Breast epithelium (tissue), 3 donors: ENCODE measurements at regions not wholly inside any gene's neighbourhood (a gene's known extent, or its start where the extent isn't known, plus 50 kb on each side); places are given as distances from the start of the nearest gene placed in this dataset.

Experiments
- POLR2A ChIP-seq: fragments of 450-650 bp; IDR thresholded peaks from one replicate; pipeline ENCODE4 v1.6.1; 2016; ENCODE audit warnings: antibody characterized with exemption, mild to moderate bottlenecking, moderate library complexity
- POLR2AphosphoS5 ChIP-seq, 3 donors: sonication (generic); formaldehyde crosslinking; IDR thresholded peaks; one replicate each; pipeline ENCODE4 v1.6.1; 2017; ENCODE audit warnings: antibody characterized with exemption in 3 of 3

GRCh38 chr1:222098404-222098803 lies 356.5 kb upstream of the DUSP10 start:
- TF ChIP-seq POLR2AphosphoS5 (IDR thresholded peaks at IDR 0.05), result no peak
- no peak for TF ChIP-seq POLR2A
